Endothelial cell of umbilical vein (primary cell): ENCODE measurements at regions not wholly inside any gene's neighbourhood (a gene's known extent, or its start where the extent isn't known, plus 50 kb on each side); places are given as distances from the start of the nearest gene placed in this dataset.

Experiments used
- BruUV-seq: library from RNA; stranded (reverse); fragments of 400-500 nt; replicated peaks from 2 replicates; lab custom pipeline; 2021; lab: Mats Ljungman, UMichigan
- CTCF ChIA-PET: fragments of 300-600, 350-600 bp; sonication (Branson Sonifier 250); formaldehyde crosslinking; loops from one replicate; lab custom pipeline; 2021; ENCODE audit warnings: antibody characterized with exemption, inconsistent platforms; lab: Charles Lee
- POLR2A ChIA-PET: fragments of 300-600, 350-600 bp; sonication (Branson Sonifier 250); formaldehyde crosslinking; loops from one replicate; lab custom pipeline; 2021; ENCODE audit warnings: antibody characterized with exemption, inconsistent platforms; lab: Charles Lee
- DNase-seq: peaks from one replicate; pipeline ENCODE4 v3.0.0-alpha.2; 2011; ENCODE audit warnings: low read depth, low spot score
- FAIRE-seq: peaks from 2 replicates; lab custom pipeline; 2011; peaks lifted over from hg19 to GRCh38; lab: Jason Lieb, UNC
- H2AFZ ChIP-seq: 2 replicates; pipeline ENCODE4 v1.6.0; 2012; ENCODE audit warnings: low read depth, low read length, control low read depth, inconsistent platforms
- H3K27ac ChIP-seq: 2 replicates; pipeline ENCODE4 v1.5.1; 2011; ENCODE audit warnings: low read depth, mild to moderate bottlenecking, control low read depth, low read length, moderate library complexity; ENCODE audit not compliant: insufficient read depth
- H3K27me3 ChIP-seq, 2 experiments: 2 replicates each; pipeline versions ENCODE4 v1.6.0 to v1.6.1; 2011; ENCODE audit warnings: low read length in 2 of 2, mixed read lengths in 1 of 2; ENCODE audit not compliant: control insufficient read depth in 2 of 2, insufficient read depth in 2 of 2
- H3K36me3 ChIP-seq, 2 experiments: 2 replicates in 1 of 2; 3 replicates in 1 of 2; pipeline ENCODE4 v1.5.1; 2011; ENCODE audit warnings: low read length in 2 of 2, mild to moderate bottlenecking in 1 of 2, moderate library complexity in 1 of 2; ENCODE audit not compliant: control insufficient read depth in 2 of 2, insufficient read depth in 2 of 2; ENCODE audit errors: extremely low read depth in 1 of 2
- H3K4me1 ChIP-seq: 3 replicates; pipeline ENCODE4 v1.5.1; 2011; ENCODE audit warnings: mild to moderate bottlenecking, low read length; ENCODE audit not compliant: control insufficient read depth, insufficient read depth; ENCODE audit errors: extremely low read depth
- H3K4me2 ChIP-seq: 2 replicates; pipeline ENCODE4 v1.6.1; 2011; ENCODE audit warnings: low read length, control low read depth, mixed read lengths; ENCODE audit not compliant: insufficient read depth
- H3K4me3 ChIP-seq, 3 experiments: fragments of 200-600 bp in 1 of 3; sonication (generic), shearing (Covaris generic) in 1 of 3; replicated peaks in 1 of 3; 2 replicates each; pipeline ENCODE4 v1.5.1; 2011 to 2016; ENCODE audit warnings: control low read depth in 3 of 3, low read length in 3 of 3, mild to moderate bottlenecking in 2 of 3, inconsistent platforms in 1 of 3, low read depth in 1 of 3, moderate library complexity in 1 of 3; ENCODE audit not compliant: insufficient read depth in 1 of 3
- H3K79me2 ChIP-seq: 2 replicates; pipeline ENCODE4 v1.6.0; 2012; ENCODE audit warnings: low read length, inconsistent platforms; ENCODE audit not compliant: control insufficient read depth, insufficient read depth
- H3K9ac ChIP-seq: replicated peaks from 2 replicates; pipeline ENCODE3; 2011; ENCODE audit warnings: low read length, control low read depth; ENCODE audit not compliant: insufficient read depth; ENCODE audit errors: extremely low read depth
- H3K9me1 ChIP-seq: replicated peaks from 3 replicates; pipeline ENCODE4 v1.6.0; 2011; ENCODE audit warnings: mild to moderate bottlenecking, low read length; ENCODE audit not compliant: control insufficient read depth, insufficient read depth; ENCODE audit errors: extremely low read depth
- H3K9me3 ChIP-seq: replicated peaks from 2 replicates; pipeline ENCODE4 v1.5.1; 2012; ENCODE audit warnings: low read length, inconsistent platforms; ENCODE audit not compliant: control insufficient read depth, insufficient read depth
- H4K20me1 ChIP-seq: replicated peaks from 2 replicates; pipeline ENCODE3; 2011; ENCODE audit warnings: mild to moderate bottlenecking, low read length; ENCODE audit not compliant: control insufficient read depth, insufficient read depth; ENCODE audit errors: extremely low read depth
- EZH2 ChIP-seq: IDR thresholded peaks from 2 replicates; pipeline ENCODE4 v1.6.1; 2012; ENCODE audit warnings: borderline replicate concordance, low read depth, mild to moderate bottlenecking, moderate library complexity, low read length, inconsistent platforms; ENCODE audit not compliant: severe bottlenecking
- FOS ChIP-seq: IDR thresholded peaks from 2 replicates; pipeline ENCODE4 v1.6.1; 2011; ENCODE audit warnings: mild to moderate bottlenecking, low read length, moderate library complexity, borderline replicate concordance; ENCODE audit not compliant: insufficient read depth
- GATA2 ChIP-seq: IDR thresholded peaks from 2 replicates; pipeline ENCODE4 v1.7.0; 2011; ENCODE audit warnings: low read depth, mild to moderate bottlenecking, moderate library complexity, mixed read lengths, low read length; ENCODE audit not compliant: insufficient read length, insufficient read depth
- JUN ChIP-seq: IDR thresholded peaks from 2 replicates; pipeline ENCODE4 v1.6.1; 2011; ENCODE audit warnings: borderline replicate concordance, low read depth; ENCODE audit not compliant: insufficient read length, insufficient read depth
- MAX ChIP-seq: IDR thresholded peaks from 2 replicates; pipeline ENCODE4 v1.6.1; 2011; ENCODE audit not compliant: insufficient read depth, insufficient read length
- MYC ChIP-seq: IDR thresholded peaks from one replicate; pipeline ENCODE4 v1.6.1; 2011; ENCODE audit warnings: mild to moderate bottlenecking, low read depth, low read length
- POLR2A ChIP-seq: IDR thresholded peaks from 2 replicates; pipeline ENCODE4 v1.6.1; 2012; ENCODE audit warnings: low read depth, mild to moderate bottlenecking, control low read depth, low read length
- POLR2AphosphoS5 ChIP-seq: IDR thresholded peaks from 2 replicates; pipeline ENCODE4 v1.6.1; 2012; ENCODE audit warnings: low read depth, mild to moderate bottlenecking, control low read depth, low read length, moderate library complexity; ENCODE audit not compliant: insufficient read depth
- dilution Hi-C: fragments of 300-500 bp; cut with MboI; formaldehyde crosslinking; loops from one replicate; pipeline ENCODE4 v1.15.0; 2019; ENCODE audit warnings: low sequenced_read_pairs; ENCODE audit not compliant: extremely low pct_ligation_motif_present
- intact Hi-C: fragments of 100-400 bp; cut with micrococcal nuclease; formaldehyde crosslinking; loops from one replicate; pipeline ENCODE4 v1.10.0; 2022
- TF ChIP-seq, protein P1 (sequence below), 2 donors: IDR thresholded peaks; 1 replicate in 1 of 2; 2 replicates in 1 of 2; pipeline ENCODE4 v1.5.1; 2011; ENCODE audit warnings: low read length in 2 of 2, mild to moderate bottlenecking in 2 of 2, moderate library complexity in 2 of 2, control low read depth in 1 of 2, inconsistent platforms in 1 of 2, low read depth in 1 of 2; ENCODE audit not compliant: insufficient read depth in 1 of 2; ENCODE audit errors: extremely low read depth in 1 of 2

DNA sequence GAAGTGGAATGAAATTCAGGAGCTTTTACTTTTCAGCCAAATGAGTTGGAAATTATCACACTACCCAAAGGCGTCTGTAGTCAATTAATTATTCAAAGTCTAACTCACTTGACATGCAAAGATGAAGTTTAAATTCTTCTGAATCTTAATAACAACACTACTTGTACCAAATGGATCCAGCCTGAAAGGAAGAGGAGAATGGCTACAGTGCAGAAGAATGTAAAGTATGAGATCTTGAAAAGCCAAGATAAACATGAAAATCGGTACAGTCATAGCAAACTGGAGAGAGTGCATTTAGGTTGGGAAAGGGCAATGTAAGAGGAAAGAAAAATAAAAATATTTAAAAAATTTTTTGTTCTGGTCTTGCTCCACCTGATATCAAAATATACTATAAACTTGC is 195.5 kb downstream of the SIM1 start:
- H3K9ac ChIP-seq: no peak overlapping the region
- peak; percentile 27 for TF ChIP-seq GATA2
- no peak for TF ChIP-seq MYC
- TF ChIP-seq EZH2: no peak
- peak; percentile 47 for TF ChIP-seq JUN
- TF ChIP-seq POLR2A: peak; percentile 17
- TF ChIP-seq, protein P1, sequence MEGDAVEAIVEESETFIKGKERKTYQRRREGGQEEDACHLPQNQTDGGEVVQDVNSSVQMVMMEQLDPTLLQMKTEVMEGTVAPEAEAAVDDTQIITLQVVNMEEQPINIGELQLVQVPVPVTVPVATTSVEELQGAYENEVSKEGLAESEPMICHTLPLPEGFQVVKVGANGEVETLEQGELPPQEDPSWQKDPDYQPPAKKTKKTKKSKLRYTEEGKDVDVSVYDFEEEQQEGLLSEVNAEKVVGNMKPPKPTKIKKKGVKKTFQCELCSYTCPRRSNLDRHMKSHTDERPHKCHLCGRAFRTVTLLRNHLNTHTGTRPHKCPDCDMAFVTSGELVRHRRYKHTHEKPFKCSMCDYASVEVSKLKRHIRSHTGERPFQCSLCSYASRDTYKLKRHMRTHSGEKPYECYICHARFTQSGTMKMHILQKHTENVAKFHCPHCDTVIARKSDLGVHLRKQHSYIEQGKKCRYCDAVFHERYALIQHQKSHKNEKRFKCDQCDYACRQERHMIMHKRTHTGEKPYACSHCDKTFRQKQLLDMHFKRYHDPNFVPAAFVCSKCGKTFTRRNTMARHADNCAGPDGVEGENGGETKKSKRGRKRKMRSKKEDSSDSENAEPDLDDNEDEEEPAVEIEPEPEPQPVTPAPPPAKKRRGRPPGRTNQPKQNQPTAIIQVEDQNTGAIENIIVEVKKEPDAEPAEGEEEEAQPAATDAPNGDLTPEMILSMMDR (IDR thresholded peaks at IDR 0.05; ENCODE audit: extremely low read depth in 1 of 2, insufficient read depth in 1 of 2, low read depth in 1 of 2, low read length in 2 of 2): no peak
- TF ChIP-seq POLR2AphosphoS5: peak; percentile 76
- TF ChIP-seq MAX: no peak
- peak; percentile 68 for TF ChIP-seq FOS
- FAIRE-seq (peak; percentile 78), DNase-seq (peak; percentile 81)
- H3K4me2 ChIP-seq: peak overlapping the region; percentile 68
- ChIA-PET POLR2A (no interaction called here), CTCF (interaction anchor here (1.1 to 2.1 kb wide), 9 partner anchors 9 to 192 kb away, joined by 3 to 11 read pairs (median 4); no protein-coding TSS in a partner anchor)
- no TSS peak for BruUV-seq
- intact Hi-C loops: loop anchor here (1.0 to 2.0 kb wide), 4 partner anchors 28 to 74 kb away; no protein-coding TSS in a partner anchor
- H3K79me2 ChIP-seq: no peaks in the 10 kb centered on the region
- H4K20me1 ChIP-seq: no peaks in the 10 kb centered on the region
- peak overlapping the region; percentile 64 for H3K27ac ChIP-seq
- dilution Hi-C loops: no loop called here
- H3K9me1 ChIP-seq: no peaks in the 10 kb centered on the region
- no peaks in the 10 kb centered on the region for H3K9me3 ChIP-seq
- H3K4me3 ChIP-seq: no peak overlapping the region
- H3K4me1 ChIP-seq: peaks cover 31% of the 10 kb centered on the region
- H3K27me3 ChIP-seq: no peaks in the 10 kb centered on the region
- no peaks in the 10 kb centered on the region for H3K36me3 ChIP-seq
- H2AFZ ChIP-seq: peak overlapping the region; percentile 24
